Posterior cingulate gyrus (tissue), 11 donors: ENCODE measurements at regions not wholly inside any gene's neighbourhood (a gene's known extent, or its start where the extent isn't known, plus 50 kb on each side); places are given as distances from the start of the nearest gene placed in this dataset.
A peak's percentile ranks its signal among the peaks of the same experiment; 100 is the strongest.
"Not testable (repeated sequence)": the region's sequence is repeated elsewhere in the genome, so short reads cannot be mapped to it uniquely, and the experiment has no call there.

ENCODE experiments used
- DNase-seq, 10 donors: peaks; one replicate each; pipeline versions ENCODE4 v3.0.0 to v3.0.0-alpha.2; 2020 to 2021; ENCODE audit warnings: mixed read lengths in 3 of 10
- intact Hi-C: fragments of 100-400 bp; cut with DNase I; formaldehyde crosslinking; loops from one replicate; pipeline ENCODE4 v1.15.1; 2023

GRCh38 chr4:38366997-38367396 lies 297.0 kb upstream of the KLF3 start:
- intact Hi-C loops = no loop called here

GRCh38 chr4:38367642-38368174 lies 296.3 kb upstream of the KLF3 start:
- no peak for DNase-seq
- intact Hi-C loops = no loop called here

More at GRCh38 chr4:38366997-38367396, 297.0 kb upstream of the KLF3 start:
- DNase-seq = no peak

GRCh38 chr4:38368613-38369012 lies 295.4 kb upstream of the KLF3 start:
- intact Hi-C loops = no loop called here
- no peak for DNase-seq

GRCh38 chr4:38371391-38371851 lies 292.6 kb upstream of the KLF3 start:
- DNase-seq = no peak
- intact Hi-C loops = no loop called here

GRCh38 chr4:38373375-38373774 lies 290.6 kb upstream of the KLF3 start:
- intact Hi-C loops = no loop called here
- DNase-seq = no peak

GRCh38 chr4:38377195-38377594 lies 286.8 kb upstream of the KLF3 start:
- intact Hi-C loops = no loop called here

GRCh38 chr4:38378478-38378877 lies 285.5 kb upstream of the KLF3 start:
- intact Hi-C loops = no loop called here
- DNase-seq = no peak

More at GRCh38 chr4:38377195-38377594, 286.8 kb upstream of the KLF3 start:
- no peak for DNase-seq

- DNase-seq = no peak
- intact Hi-C loops = no loop called here
Measured at GRCh38 chr4:38381788-38382187, 282.2 kb upstream of the KLF3 start.

GRCh38 chr4:38382520-38382919 lies 281.5 kb upstream of the KLF3 start:
- no peak for DNase-seq
- intact Hi-C loops = no loop called here

- intact Hi-C loops = no loop called here
- no peak for DNase-seq
Measured at GRCh38 chr4:38383646-38384121, 280.3 kb upstream of the KLF3 start.

- DNase-seq = no peak
- intact Hi-C loops = no loop called here
Measured at GRCh38 chr4:38385093-38386004, 278.6 kb upstream of the KLF3 start.

- intact Hi-C loops = no loop called here
- DNase-seq = no peak
Measured at GRCh38 chr4:38386005-38386551, 277.9 kb upstream of the KLF3 start.

- intact Hi-C loops = no loop called here
- no peak for DNase-seq
Measured at GRCh38 chr4:38386654-38387188, 277.3 kb upstream of the KLF3 start.

GRCh38 chr4:38387348-38387747 lies 276.7 kb upstream of the KLF3 start:
- DNase-seq = peak in 3 of 10 donors; percentile 3 to 10 (median 9)
- intact Hi-C loops = no loop called here

GRCh38 chr4:38387819-38388218 lies 276.2 kb upstream of the KLF3 start:
- no peak for DNase-seq
- intact Hi-C loops = no loop called here

GRCh38 chr4:38388907-38389306 lies 275.1 kb upstream of the KLF3 start:
- DNase-seq, intact Hi-C loops: not testable (repeated sequence)

GRCh38 chr4:38390969-38391545 lies 272.9 kb upstream of the KLF3 start:
- intact Hi-C loops = no loop called here
- DNase-seq = no peak

- intact Hi-C loops = no loop called here
- DNase-seq = no peak
Measured at GRCh38 chr4:38392223-38392855, 271.7 kb upstream of the KLF3 start.

- intact Hi-C loops = no loop called here
Measured at GRCh38 chr4:38396091-38396490, 267.9 kb upstream of the KLF3 start.

GRCh38 chr4:38396845-38397547 lies 267.0 kb upstream of the KLF3 start:
- intact Hi-C loops = no loop called here
- no peak for DNase-seq

More at GRCh38 chr4:38396091-38396490, 267.9 kb upstream of the KLF3 start:
- no peak for DNase-seq
